ENCODE measurements at regions not wholly inside any gene's neighbourhood (a gene's known extent, or its start where the extent isn't known, plus 50 kb on each side); places are given as distances from the start of the nearest gene placed in this dataset.

DNA sequence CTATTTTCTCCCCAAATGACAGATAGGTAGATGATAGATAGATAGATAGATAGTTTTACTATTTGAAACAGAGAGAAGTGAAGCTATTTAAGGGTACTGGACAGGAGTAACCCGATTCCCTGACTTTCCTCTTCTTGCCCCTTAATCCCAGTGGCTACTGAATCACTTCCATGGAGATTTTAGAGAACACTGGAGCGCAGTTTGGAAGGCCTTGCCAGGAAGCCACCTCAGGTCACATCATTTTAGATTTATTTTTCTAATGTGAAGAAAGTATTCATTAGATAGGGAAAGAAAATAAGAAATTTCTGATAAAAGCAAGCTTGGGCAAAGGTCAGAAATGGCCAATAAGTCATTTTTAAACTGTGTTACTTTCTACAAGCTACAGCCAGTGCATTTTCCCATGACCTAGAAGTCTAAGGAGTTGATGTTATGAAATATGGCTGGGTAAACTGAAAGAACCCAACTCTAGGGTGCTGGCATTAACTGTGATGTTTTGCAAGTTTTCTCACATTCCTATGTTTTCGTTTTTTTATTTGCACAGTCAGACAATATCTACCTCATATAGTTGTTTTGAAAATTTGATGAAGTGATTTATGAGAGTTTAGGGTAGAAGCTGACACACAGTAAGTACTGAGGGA is 544.7 kb upstream of the PTGER4 start:
- TF ChIP-seq, protein P1, sequence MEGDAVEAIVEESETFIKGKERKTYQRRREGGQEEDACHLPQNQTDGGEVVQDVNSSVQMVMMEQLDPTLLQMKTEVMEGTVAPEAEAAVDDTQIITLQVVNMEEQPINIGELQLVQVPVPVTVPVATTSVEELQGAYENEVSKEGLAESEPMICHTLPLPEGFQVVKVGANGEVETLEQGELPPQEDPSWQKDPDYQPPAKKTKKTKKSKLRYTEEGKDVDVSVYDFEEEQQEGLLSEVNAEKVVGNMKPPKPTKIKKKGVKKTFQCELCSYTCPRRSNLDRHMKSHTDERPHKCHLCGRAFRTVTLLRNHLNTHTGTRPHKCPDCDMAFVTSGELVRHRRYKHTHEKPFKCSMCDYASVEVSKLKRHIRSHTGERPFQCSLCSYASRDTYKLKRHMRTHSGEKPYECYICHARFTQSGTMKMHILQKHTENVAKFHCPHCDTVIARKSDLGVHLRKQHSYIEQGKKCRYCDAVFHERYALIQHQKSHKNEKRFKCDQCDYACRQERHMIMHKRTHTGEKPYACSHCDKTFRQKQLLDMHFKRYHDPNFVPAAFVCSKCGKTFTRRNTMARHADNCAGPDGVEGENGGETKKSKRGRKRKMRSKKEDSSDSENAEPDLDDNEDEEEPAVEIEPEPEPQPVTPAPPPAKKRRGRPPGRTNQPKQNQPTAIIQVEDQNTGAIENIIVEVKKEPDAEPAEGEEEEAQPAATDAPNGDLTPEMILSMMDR (conservative IDR thresholded peaks at IDR 0.05 in 1 of 2, IDR thresholded peaks at IDR 0.05 in 1 of 2; ENCODE audit: low read depth in 1 of 2, low read length in 2 of 2), result no peak
- TF ChIP-seq EZH2 (IDR thresholded peaks at IDR 0.05; ENCODE audit: low read length, missing control alignments), result no peak

Data from fibroblast of lung (primary cell).